PC-3 (cell line): ENCODE measurements at regions not wholly inside any gene's neighbourhood (a gene's known extent, or its start where the extent isn't known, plus 50 kb on each side); places are given as distances from the start of the nearest gene placed in this dataset.
"Not testable (repeated sequence)": the region's sequence is repeated elsewhere in the genome, so short reads cannot be mapped to it uniquely, and the experiment has no call there.

ENCODE experiments used
- ATAC-seq: fragments of 200-7000 bp; cut with Tn5 transposase; 2 replicates; pipeline ENCODE4 v1.9.1; 2020; ENCODE audit warnings: mild to moderate bottlenecking, moderate library complexity
- BruUV-seq: library from RNA; stranded (reverse); fragments of 400-500 nt; replicated peaks from 2 replicates; lab custom pipeline; 2021; lab: Mats Ljungman, UMichigan
- CTCF ChIA-PET: fragments of 300-600 bp; sonication (Branson Sonifier 250); formaldehyde crosslinking; loops from one replicate; lab custom pipeline; 2022; ENCODE audit warnings: antibody characterized with exemption; lab: Charles Lee
- POLR2A ChIA-PET: fragments of 300-600 bp; sonication (Branson Sonifier 250); formaldehyde crosslinking; loops from one replicate; lab custom pipeline; 2022; ENCODE audit warnings: antibody characterized with exemption; ENCODE audit not compliant: unreplicated experiment; lab: Charles Lee
- DNase-seq: peaks from one replicate; pipeline ENCODE4 v3.0.0-alpha.2; 2015
- H2AFZ ChIP-seq: fragments of 300-600 bp; sonication (generic); 2 replicates; pipeline ENCODE4 v1.6.0; 2016; ENCODE audit warnings: antibody characterized with exemption, low read length
- H3F3A ChIP-seq: fragments of 300-600 bp; sonication (generic); one replicate; pipeline ENCODE4 v1.6.0; 2017; ENCODE audit warnings: antibody characterized with exemption, low read length, control low read depth, mild to moderate bottlenecking; ENCODE audit not compliant: unreplicated experiment
- H3K27ac ChIP-seq: fragments of 300-600 bp; sonication (generic); 2 replicates; pipeline ENCODE4 v1.5.1; 2016; ENCODE audit warnings: mild to moderate bottlenecking, low read length
- H3K27me3 ChIP-seq: fragments of 300-600 bp; sonication (generic); 2 replicates; pipeline ENCODE4 v1.6.1; 2016; ENCODE audit warnings: low read length, mixed read lengths
- H3K36me3 ChIP-seq: fragments of 300-600 bp; sonication (generic); 2 replicates; pipeline ENCODE4 v1.6.1; 2016; ENCODE audit warnings: low read depth, mixed run types, low read length, mixed read lengths
- H3K4me1 ChIP-seq: fragments of 300-600 bp; sonication (generic); 2 replicates; pipeline ENCODE4 v1.5.1; 2016; ENCODE audit warnings: low read length; ENCODE audit not compliant: insufficient read depth
- H3K4me2 ChIP-seq: fragments of 300-600 bp; sonication (generic); 2 replicates; pipeline ENCODE4 v1.6.0; 2016; ENCODE audit warnings: low read length
- H3K4me3 ChIP-seq: fragments of 300-600 bp; sonication (generic); 2 replicates; pipeline ENCODE4 v1.5.1; 2016; ENCODE audit warnings: mild to moderate bottlenecking, low read length, mixed read lengths
- H3K79me2 ChIP-seq: fragments of 300-600 bp; sonication (generic); 2 replicates; pipeline ENCODE4 v1.6.1; 2017; ENCODE audit warnings: low read length, mixed read lengths
- H3K9ac ChIP-seq: fragments of 300-600 bp; sonication (generic); 2 replicates; pipeline ENCODE4 v1.6.0; 2016; ENCODE audit warnings: mild to moderate bottlenecking, low read length
- H3K9me2 ChIP-seq: fragments of 300-600 bp; sonication (generic); replicated peaks from 2 replicates; pipeline ENCODE4 v1.6.1; 2016; ENCODE audit warnings: mixed run types, low read length, mixed read lengths
- H3K9me3 ChIP-seq: fragments of 300-600 bp; sonication (generic); 2 replicates; pipeline ENCODE4 v1.6.1; 2016; ENCODE audit warnings: low read length, mixed read lengths
- H4K20me1 ChIP-seq: fragments of 300-600 bp; sonication (generic); 2 replicates; pipeline ENCODE4 v1.6.1; 2016; ENCODE audit warnings: low read length, mixed read lengths
- EZH2 ChIP-seq: fragments of 300-600 bp; sonication (generic); IDR thresholded peaks from one replicate; pipeline ENCODE4 v1.6.1; 2017; ENCODE audit warnings: antibody characterized with exemption, mild to moderate bottlenecking, low read length; ENCODE audit not compliant: unreplicated experiment
- EZH2phosphoT487 ChIP-seq: fragments of 300-600 bp; sonication (generic); IDR thresholded peaks from 2 replicates; pipeline ENCODE4 v1.6.1; 2018; ENCODE audit warnings: mild to moderate bottlenecking, antibody characterized with exemption, low read length, borderline replicate concordance
- intact Hi-C: fragments of 100-400 bp; cut with micrococcal nuclease; formaldehyde crosslinking; loops from 2 replicates; pipeline ENCODE4 v1.9.0; 2023
- TF ChIP-seq, protein P1 (sequence below): fragments of 300-600 bp; sonication (generic); conservative IDR thresholded peaks from 2 replicates; pipeline ENCODE4 v1.5.1; 2017; ENCODE audit warnings: antibody characterized with exemption, low read depth, mild to moderate bottlenecking, low read length

DNA sequence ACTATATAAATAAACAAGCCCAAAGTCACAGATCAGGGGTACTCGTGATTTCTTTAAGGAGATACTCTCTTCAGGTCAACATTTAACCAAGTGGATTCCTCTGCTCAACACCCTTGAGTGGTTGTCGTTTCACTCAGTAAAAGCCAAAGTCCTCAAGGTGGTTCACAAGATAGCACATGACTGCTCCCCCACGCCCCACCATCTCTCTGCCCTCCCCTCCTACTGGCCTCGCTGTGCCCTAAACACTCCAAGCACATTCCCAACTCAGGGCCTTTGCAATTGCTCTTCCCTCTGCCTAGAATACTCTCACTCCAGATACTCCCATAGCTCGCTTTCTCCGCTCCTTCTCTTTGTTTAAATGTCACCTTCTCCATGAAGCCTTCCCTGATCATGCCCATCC is 72.1 kb upstream of the FHIP2A start:
- BruUV-seq: no TSS peak
- POLR2A ChIA-PET: no interaction called here
- intact Hi-C loops: no loop called here

DNA sequence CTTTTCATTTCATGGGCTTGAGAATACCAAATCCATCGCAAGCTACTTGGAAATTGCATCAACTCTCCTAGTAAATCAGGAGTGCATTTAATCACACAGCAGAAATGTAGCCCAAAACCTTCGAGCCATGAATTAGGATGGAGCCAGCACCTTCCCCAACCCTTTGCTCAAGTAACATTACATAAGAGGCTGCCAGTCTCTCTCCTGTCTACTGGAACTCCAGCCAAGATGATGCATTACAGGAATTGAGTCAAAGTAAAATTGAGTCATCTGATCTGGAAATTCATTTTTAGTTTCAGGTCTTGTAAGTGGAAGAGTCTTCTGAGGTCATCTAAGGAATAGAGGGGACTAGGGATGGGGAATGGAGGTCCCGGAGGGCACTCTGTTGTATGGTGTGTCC is 69.7 kb upstream of the FHIP2A start:
- Histone ChIP-seq H3K4me2 (no peak overlapping the region), H3K4me3 (no peak overlapping the region), H3F3A (no peaks in the 10 kb centered on the region), H3K27ac (no peak overlapping the region), H3K4me1 (peaks cover 31% of the 10 kb centered on the region), H3K9me3 (no peaks in the 10 kb centered on the region), H3K36me3 (no peaks in the 10 kb centered on the region), H4K20me1 (no peaks in the 10 kb centered on the region), H3K27me3 (no peaks in the 10 kb centered on the region), H2AFZ (no peak overlapping the region), H3K9me2 (no peaks in the 10 kb centered on the region), H3K79me2 (no peaks in the 10 kb centered on the region), H3K9ac (no peak overlapping the region)
- ChIA-PET CTCF (no interaction called here), POLR2A (no interaction called here)
- DNase-seq (peak; percentile 69), ATAC-seq (no peak)
- no TSS peak for BruUV-seq
- intact Hi-C loops: no loop called here
- TF ChIP-seq EZH2: no peak
- TF ChIP-seq, protein P1, sequence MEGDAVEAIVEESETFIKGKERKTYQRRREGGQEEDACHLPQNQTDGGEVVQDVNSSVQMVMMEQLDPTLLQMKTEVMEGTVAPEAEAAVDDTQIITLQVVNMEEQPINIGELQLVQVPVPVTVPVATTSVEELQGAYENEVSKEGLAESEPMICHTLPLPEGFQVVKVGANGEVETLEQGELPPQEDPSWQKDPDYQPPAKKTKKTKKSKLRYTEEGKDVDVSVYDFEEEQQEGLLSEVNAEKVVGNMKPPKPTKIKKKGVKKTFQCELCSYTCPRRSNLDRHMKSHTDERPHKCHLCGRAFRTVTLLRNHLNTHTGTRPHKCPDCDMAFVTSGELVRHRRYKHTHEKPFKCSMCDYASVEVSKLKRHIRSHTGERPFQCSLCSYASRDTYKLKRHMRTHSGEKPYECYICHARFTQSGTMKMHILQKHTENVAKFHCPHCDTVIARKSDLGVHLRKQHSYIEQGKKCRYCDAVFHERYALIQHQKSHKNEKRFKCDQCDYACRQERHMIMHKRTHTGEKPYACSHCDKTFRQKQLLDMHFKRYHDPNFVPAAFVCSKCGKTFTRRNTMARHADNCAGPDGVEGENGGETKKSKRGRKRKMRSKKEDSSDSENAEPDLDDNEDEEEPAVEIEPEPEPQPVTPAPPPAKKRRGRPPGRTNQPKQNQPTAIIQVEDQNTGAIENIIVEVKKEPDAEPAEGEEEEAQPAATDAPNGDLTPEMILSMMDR: no peak
- TF ChIP-seq EZH2phosphoT487: no peak

More for the DNA sequence above, 72.1 kb upstream of the FHIP2A start:
- Histone ChIP-seq H3K4me1 (peaks cover 20% of the 10 kb centered on the region), H3K27ac (no peak overlapping the region), H3K36me3 (no peaks in the 10 kb centered on the region), H3K79me2 (no peaks in the 10 kb centered on the region), H4K20me1 (no peaks in the 10 kb centered on the region), H3K9me2 (no peaks in the 10 kb centered on the region), H3K27me3 (no peaks in the 10 kb centered on the region), H3K9me3 (no peaks in the 10 kb centered on the region), H3K9ac (no peak overlapping the region), H3K4me3 (no peak overlapping the region), H3K4me2 (no peak overlapping the region), H2AFZ (no peak overlapping the region), H3F3A (no peaks in the 10 kb centered on the region)
- ATAC-seq: no peak
- CTCF ChIA-PET: no interaction called here
- TF ChIP-seq EZH2 (no peak), EZH2phosphoT487 (no peak)
- TF ChIP-seq, protein P1: no peak
- no peak for DNase-seq

DNA sequence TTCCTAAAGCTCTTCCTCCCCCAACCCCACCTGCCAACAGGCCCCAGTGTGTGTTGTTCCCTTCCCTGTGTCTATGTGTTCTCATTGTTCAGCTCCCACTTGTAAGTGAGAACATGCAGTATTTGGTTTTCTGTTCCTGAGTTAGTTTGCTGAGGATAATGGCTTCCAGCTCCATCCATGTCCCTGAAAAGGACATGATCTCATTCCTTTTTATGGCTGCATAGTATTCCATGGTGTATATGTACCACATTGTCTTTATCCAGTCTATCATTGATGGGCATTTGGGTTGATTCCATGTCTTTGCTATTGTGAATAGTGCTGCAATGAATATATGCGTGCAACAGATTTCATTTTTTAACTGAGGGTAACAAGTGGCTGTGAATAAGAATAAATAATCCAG is 69.0 kb upstream of the FHIP2A start:
- H4K20me1 ChIP-seq, BruUV-seq, H3K9me3 ChIP-seq, H3K9me2 ChIP-seq, DNase-seq, CTCF ChIA-PET, H3K27me3 ChIP-seq, H3K79me2 ChIP-seq, H3K9ac ChIP-seq, intact Hi-C loops, POLR2A ChIA-PET, H3F3A ChIP-seq, H3K36me3 ChIP-seq, ATAC-seq, H2AFZ ChIP-seq, H3K4me3 ChIP-seq: not testable (repeated sequence)
- peak overlapping the region; percentile 26; the same call in 1 of the 2 replicates for H3K4me2 ChIP-seq
- H3K4me1 ChIP-seq: peaks cover 31% of the 10 kb centered on the region
- peak overlapping the region; percentile 30; the same call in 1 of the 2 replicates for H3K27ac ChIP-seq
